HG02678 (cell line): ENCODE measurements at regions not wholly inside any gene's neighbourhood (a gene's known extent, or its start where the extent isn't known, plus 50 kb on each side); places are given as distances from the start of the nearest gene placed in this dataset.
"Not testable (repeated sequence)": the region's sequence is repeated elsewhere in the genome, so short reads cannot be mapped to it uniquely, and the experiment has no call there.

ENCODE experiments used
- ATAC-seq: cut with Tn5 transposase; IDR thresholded peaks from one replicate; pipeline ENCODE4 v1.9.1; 2021; ENCODE audit warnings: mild to moderate bottlenecking, moderate library complexity; ENCODE audit not compliant: unreplicated experiment

DNA sequence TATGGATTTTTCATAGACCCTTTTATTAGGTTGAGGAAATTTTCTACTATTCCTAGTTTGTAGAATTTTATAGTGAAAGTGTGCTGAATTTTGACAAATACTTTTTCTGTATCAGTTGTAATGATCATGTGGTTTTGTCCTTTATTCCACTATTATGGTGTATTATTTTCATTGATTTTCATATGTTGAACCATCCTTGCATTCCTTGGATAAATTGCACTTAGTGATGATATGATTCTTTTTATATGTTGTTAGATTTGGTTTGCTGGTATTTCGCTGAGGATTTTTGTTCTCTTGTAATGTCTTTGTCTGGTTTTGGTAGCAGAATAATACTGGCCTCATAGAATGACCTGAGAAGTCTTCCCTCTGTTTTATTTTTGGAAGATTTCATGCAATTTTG, 140.6 kb upstream of the CDK6 start:
- ATAC-seq: no peak

DNA sequence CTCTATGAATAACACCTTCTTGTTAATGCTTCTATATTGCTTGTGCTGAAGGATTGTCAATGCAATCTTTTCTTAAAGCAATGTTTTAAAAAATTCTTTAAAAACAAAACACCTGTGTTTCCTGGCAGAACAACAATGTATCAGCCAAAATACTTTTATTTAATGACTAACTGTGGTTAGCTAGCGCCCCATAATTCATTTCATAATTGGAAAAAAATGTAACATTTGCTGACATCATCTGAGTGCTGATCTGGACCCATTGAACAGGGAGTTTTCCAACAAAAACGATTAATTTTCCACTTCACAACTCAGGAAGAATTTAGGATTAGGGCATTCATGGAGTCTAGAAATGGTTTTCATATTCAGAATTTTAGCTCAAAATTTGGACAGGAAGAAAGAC, 137.6 kb upstream of the CDK6 start:
- ATAC-seq: no peak

DNA sequence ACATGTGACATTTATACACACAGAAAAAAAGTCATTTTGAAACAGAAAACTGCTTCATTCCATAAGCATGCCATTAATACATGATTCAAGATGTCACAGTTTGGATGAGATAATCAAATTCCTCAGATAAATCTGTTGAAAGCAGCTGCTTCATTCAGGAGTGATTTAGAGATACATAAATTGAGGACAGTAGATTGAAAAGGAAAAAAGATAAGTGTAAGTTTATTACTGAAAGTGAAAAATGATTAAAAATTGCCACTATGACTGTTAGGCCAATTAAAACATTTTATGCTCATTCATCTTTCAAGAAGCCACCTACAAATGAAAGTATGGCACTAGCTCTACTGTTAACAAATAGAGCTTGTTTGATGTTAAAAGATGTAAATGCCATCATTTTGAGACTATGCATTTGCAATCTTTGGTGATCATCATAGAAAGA, 136.9 kb upstream of the CDK6 start:
- ATAC-seq: no peak

DNA sequence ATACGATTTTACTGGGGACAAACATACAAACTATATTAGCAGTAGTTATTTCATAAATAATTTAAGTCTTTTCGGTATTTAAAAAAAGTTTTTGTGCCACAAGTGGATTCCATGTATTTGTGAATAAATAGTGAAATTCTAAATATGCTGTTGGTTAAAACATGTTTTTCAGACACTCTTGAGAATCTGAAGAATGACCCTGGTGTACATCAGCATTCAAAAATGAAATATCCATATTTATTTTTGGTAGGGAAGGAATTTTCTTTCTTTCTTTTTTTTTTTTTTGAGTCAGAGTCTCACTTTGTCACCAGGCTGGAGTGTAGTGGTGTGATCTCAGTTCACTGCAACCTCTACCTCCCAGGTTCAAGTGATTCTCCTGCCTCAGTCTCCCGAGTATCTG, 136.1 kb upstream of the CDK6 start:
- no peak for ATAC-seq

DNA sequence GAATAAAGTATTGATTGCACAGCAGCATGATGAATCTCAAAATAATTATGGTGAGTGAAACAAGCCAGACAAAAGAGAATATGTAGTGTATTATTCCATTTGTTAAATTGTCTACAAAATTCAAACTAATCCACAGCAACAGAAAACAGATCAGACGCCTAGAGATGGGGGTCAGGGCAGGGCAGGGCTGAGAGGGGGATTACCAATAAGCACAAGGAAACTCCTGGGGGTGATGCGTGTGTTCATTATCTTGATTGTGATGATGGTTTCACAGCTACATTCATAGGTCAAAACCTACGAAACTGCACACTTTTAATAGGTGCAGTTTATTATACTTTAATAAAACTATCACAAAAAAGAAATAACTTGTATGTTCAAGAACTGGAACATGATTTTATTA, 132.7 kb upstream of the CDK6 start:
- no peak for ATAC-seq

DNA sequence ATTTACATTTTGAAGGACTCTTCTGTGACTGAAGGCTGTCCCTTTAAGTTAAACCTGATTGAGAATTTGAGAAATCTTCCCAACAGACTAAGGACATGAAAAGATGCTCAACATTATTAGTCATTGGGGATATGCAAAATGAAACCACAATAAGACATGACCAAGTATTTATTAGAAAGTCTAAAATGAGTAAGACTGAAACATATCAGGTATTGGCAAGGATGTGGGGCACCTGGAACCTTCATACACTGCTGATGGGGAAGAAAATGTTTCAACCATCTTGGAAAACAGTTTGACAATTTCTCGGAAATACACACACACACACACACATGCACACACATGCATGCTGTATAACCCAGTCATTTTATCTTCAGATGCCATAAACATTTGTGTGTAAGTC, 132.1 kb upstream of the CDK6 start:
- ATAC-seq: no peak

DNA sequence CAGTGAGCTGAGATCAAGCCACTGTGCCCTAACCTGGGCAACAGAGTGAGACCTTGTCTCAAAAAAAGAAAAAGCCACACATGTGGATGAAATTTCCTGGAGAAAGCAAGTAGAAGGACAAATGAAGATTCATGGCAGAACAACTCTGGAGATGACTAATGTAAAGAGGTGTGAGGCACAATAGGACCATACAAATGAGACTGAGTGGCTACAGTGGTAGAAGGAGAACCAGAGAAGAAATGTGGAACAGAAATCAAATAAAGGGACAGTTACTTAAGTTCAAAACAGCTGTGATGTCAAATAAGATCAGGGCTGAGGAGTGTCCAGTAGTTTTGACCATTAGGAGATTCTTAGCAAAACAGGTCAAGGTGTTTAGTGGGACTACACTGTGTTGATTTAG, 130.9 kb upstream of the CDK6 start:
- ATAC-seq: no peak

DNA sequence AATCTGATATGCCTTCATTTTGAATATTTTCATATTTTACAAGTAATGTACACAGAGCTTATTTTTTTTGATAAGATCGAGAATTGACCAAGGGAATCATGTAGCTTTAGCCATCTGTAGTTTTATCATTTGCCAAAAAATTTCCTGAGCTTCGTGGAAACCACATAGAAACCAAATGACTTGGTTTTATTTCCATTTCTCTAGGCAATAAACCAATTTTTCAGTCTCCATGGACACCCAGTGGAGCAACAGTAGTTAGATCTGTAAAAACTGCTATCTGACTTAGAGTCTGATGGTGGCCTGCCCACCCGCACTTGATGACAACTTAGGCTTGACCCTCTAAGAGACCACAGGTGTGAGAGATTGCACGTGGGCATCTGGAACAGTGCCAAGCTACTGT, 127.8 kb upstream of the CDK6 start:
- no peak for ATAC-seq

DNA sequence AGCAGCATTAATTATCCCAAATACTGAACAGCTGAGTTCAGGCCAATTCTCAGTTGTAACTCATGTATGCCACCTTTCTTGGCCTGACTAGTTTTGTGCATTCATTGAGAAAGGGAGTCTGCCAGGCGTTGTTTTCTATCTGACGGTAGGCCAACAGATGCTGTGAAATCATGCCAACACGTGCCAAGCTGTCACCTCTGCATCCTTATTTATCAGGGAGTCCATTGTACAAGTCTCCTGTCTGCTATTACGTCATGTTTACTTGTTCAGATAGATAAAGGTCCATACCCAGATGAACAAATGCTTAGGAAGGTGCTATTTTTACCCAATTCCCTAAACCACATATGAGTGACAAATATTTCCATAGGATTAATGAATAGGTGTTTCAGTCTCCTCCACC, 127.2 kb upstream of the CDK6 start:
- no peak for ATAC-seq

DNA sequence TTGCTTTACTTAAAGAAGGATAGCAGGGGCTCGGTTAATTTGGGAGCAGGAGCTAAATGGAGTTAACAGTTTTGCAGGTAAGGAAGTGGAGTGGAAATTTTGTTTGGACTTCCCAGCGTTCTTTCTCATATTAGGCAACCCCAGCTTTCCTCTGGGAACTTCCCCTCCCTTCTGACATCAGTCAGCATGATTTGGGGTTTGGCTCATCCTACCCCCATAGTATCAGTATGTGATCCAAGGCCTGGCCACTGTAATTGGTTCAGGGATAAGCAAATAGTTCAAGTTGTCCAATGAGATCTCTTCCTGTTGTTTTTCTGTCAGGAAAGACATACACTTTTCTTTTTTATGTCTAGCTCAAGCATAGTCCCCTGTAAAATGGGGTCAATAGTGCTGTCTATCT, 125.6 kb upstream of the CDK6 start:
- no peak for ATAC-seq

DNA sequence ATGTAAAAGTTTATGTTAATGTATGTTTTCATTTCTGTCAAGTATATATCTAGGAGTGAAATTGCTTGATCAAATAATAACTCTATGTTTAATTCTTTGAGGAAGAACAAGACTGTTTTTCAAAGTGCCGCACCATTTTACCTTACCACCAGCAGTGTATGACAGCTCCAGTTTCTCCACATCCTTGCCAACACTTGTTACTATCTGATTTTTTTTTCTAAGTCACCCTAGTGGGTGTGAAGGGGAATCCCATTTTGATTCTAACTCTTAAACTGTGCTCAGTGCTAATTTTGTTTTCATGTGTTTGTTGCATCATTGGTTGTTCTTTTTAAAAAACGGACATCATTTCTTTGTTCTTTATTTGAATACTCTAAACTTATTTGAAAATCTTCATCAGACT, 120.2 kb upstream of the CDK6 start:
- no peak for ATAC-seq

DNA sequence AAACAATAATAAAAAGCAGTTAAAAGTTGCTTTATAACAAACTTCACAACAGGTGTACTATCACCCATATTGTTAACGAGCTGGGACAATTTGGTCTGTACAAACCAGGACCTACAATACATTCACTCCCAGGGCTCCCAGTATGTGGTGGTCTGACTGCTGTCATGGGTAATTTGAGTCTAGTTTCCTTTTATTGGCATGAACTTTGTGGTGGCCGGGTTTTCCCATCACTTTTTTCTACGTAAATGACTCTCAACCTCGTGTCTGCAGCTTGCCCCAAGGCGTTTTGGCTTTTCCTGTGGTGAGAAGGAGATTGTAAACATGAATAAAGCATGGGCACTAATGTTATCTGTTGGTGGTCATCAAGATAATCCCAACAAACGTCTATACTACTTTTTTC, 118.7 kb upstream of the CDK6 start:
- ATAC-seq: no peak

DNA sequence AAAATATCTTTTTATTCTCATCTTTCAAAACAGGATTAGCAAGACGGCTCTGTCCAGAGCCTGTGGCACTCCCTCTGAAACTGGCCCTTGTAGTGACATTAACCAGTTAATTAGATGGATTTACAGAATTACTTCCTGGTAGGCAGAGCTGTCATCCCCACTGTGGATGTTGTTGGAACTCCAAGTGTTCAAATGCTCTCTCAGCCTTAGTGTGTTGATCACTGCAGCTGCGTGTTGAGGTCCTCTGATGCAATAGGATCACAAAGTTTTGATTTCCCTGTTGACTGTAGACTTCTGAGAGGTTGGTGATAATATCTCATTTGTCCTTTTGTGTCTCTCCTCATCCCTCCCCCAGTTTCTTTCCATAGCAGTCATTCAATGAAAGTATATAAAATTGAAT, 117.3 kb upstream of the CDK6 start:
- ATAC-seq: no peak

DNA sequence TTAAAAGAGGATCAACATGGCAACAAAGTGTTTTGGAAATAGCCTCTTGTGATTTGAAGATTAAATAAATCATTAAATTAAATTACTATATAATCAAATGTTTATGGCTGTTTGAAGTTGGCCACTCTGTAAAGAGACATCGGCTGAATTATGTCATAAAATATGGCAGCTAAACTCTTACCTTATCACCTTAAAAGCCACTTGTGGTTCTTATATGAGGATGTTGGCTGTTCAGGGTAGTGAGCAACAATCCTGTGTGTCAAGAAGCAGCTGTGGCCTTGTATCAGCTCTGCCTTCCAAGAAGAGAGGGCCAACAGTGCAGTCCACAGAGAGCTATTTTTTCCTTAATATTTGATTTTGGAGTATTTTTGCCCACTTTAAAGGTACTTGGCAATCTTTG, 113.4 kb upstream of the CDK6 start:
- ATAC-seq: no peak

DNA sequence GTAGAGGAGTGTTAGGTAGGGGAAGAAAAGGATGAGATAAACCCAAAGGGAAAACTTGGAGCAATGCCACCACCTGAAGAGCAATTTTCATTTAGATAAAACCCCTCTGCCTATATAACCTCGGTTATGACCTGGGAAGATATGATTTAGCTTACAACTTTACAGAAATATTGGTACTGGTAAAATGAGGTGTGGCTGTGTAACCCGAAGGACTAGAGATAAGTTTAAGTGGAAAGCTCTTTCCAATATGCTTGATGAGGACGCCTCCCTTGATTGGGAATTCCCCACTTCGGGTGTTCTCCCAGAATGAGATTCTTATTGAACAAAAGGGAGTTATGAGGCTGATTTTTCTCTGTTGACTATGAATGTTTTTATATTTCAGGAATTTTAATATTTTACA, 109.5 kb upstream of the CDK6 start:
- no peak for ATAC-seq

DNA sequence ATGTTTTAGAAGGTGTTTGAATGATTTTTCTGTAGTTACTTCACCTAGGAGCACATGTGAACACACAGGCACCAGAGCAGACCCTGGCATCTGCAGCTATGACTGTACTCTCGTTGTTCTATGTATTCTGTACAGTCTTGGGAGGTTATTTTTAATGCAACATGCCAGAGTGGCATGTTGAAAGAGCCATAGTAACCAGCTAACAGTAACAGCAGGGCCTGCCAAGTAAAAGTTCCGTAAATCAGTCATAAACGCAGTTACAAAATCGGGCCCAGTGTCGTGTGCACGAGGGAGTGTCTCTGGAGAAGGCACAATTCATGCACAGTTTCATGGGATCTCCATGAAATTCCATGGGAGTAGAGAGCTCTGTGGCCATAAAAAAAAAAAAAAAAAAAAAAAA, 108.3 kb upstream of the CDK6 start:
- no peak for ATAC-seq

DNA sequence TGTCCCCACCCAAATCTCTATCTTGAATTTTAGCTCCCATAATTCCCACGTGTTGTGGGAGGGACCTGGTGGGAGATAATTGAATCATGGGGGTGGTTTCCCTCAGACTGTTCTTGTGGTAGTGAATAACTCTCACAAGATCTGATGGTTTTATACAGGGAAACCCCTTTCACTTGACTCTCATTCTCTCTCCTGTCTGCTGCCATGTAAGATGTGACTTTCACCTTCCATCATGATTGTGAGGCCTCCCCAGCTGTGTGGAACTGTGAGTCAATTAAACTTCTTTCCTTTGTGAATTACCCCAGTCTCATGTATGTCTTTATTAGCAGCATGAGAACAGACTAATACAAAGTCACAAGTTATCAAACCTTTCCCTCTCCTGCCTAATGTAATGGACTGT, 106.3 kb upstream of the CDK6 start:
- ATAC-seq: not testable (repeated sequence)

DNA sequence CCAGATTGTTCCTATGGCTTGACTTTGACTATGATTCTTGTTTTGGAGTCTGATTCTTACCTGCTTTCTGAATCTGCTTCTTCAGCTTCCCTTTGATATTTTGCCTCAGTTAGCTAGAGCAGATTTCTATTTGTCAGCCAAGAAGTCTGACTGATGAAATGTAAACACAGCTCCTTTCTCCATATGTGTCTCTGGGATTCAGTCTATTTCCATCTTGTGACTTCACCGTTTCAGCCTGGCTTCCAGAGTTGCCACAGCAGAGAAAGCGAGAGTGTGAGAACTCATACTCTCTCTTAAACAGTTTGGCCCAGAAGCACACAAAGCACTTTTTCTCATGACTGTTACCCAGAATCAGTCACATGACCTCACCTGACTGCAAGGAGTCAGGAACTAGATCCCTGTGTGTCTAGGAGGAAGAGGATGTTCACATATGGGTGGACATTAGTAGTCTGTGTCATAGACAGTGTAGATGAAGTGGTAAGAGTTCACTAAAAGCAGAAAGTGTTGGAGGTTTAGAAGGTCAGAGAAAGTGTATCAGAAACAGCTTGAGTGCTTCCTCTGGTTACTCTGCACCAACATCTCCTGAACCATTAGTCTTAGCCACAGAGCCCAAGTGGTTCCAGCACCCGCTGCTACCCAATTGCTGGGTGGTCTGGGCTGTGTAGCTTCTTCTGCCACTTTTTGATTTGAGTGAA, 103.4 kb upstream of the CDK6 start:
- no peak for ATAC-seq

DNA sequence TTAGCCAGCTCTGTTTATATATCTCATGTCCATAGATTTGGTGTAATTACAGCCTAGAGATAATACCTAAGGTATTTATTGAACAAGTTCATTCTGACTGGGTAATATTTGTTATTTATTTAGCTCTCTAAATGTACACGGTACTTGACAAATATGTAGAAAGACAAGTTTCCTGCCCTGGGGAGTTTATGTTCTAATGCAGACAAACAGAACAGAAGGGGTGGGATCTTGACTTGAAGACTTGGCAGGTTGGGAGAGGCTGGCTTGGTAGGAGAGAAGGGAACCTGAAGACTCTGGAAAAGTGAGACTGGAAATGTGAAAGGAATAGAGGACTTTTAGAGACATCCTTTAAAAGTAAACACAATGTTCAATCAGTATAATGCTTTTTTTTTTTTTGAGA, 97.7 kb upstream of the CDK6 start:
- no peak for ATAC-seq

DNA sequence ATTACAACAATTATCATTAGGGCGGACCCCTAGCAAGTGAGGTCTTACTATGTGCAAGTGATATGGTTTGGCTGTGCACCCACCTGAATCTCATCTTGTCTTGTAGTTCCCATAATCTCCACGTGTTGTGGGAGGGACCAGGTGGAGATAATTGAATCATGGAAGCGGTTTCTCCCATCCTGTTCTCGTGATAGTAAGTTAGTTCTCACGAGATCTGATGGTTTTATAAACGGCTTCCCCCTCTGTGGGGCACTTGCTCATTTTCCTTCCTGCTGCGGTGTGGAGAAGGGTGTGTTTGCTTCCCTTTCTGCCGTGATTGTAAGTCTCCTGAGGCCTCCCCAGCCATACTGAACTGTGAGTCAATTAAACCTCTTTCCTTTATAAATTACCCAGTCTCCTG, 96.1 kb upstream of the CDK6 start:
- ATAC-seq: no peak

DNA sequence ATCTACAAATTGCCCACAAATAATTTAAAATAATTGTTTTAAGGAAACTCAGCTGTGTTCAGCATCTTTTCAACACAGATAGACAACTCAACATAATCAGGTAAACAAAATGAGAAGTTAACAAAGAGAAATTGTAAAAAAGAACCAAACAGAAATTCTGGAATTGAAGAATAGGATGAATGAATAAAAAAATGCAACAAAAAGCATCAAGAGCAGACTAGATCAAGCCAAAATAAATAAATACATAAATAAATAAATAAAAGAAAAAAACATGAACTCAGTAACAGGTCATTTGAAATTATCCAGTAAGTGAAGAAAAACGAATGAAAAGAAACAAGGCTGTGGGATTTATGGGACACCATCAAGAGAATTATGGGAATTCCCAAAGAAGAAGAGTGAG, 94.0 kb upstream of the CDK6 start:
- no peak for ATAC-seq

DNA sequence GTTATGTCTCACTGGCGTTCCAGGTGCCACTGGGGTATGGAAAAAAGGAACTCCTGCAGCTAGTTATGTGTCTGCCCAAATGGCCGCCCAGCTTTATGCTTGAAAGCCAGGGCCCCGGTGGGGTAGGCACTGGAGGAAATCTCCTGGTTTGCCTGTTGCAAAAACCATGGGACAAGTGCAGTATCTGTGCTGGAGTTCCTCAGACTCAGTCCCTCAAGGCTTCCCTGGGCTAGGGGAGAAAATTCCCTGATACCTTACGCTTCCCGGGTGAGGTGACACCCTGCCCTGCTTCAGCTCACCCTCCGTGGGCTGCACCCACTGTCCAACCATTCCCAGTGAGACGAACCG, 90.3 kb upstream of the CDK6 start:
- ATAC-seq: no peak

DNA sequence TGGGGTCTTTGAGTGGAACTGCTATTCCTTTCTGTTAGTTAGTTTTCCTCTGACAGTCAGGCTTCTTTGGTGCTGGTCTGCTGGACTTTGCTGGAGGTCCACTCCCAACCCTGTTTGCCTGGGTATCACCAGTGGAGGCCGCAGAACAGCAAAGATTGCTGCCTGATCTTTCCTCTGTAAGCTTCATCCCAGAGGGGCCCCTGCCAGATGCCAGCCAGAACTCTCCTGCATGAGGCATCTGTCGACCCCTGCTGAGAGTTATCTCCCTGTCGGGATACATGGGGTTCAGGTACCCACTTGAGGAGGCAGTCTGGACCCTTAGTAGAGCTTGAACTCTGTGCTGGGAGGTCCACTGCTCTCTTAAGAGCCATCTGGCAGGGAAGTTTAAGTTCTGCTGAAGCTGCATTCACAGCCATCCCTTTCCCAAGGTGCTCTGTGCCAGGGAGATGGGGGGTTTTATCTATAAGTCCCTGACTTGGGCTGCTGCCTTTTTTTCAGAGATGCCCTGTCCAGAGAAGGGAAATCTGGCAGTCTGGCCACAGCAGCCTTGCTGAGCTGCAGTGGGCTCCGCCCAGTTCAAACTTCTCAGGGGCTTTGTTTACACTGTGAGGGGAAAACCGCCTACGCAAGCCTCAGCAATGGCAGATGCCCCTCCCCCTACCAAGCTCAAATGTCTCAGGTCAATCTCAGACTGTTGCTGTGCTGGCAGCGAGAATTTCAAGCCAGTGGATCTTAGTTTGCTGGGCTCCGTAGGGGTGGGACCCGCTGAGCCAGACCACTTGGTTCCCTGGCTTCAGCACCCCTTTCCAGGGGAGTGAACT, 89.7 kb upstream of the CDK6 start:
- ATAC-seq: no peak
